Loucy (cell line): ENCODE measurements at regions not wholly inside any gene's neighbourhood (a gene's known extent, or its start where the extent isn't known, plus 50 kb on each side); places are given as distances from the start of the nearest gene placed in this dataset.
"Not testable (repeated sequence)": the region's sequence is repeated elsewhere in the genome, so short reads cannot be mapped to it uniquely, and the experiment has no call there.

Source experiments
- H2AFZ ChIP-seq: fragments of 200-600 bp; sonication (generic); 2 replicates; pipeline ENCODE4 v1.6.0; 2016; ENCODE audit warnings: antibody characterized with exemption, mild to moderate bottlenecking, low read length, moderate library complexity
- H3F3A ChIP-seq: fragments of 200-600 bp; 2 replicates; pipeline ENCODE4 v1.6.0; 2016; ENCODE audit warnings: antibody characterized with exemption, low read depth, mild to moderate bottlenecking
- H3K27me3 ChIP-seq: fragments of 200-600 bp; sonication (generic); 2 replicates; pipeline ENCODE4 v1.6.1; 2014; ENCODE audit warnings: low read length, mild to moderate bottlenecking; ENCODE audit not compliant: insufficient read depth, poor library complexity, severe bottlenecking
- H3K36me3 ChIP-seq: fragments of 200-600 bp; sonication (generic); 2 replicates; pipeline ENCODE4 v1.6.1; 2016; ENCODE audit warnings: low read length; ENCODE audit not compliant: insufficient read depth
- H3K4me1 ChIP-seq: fragments of 200-600 bp; sonication (generic); 2 replicates; pipeline ENCODE4 v1.5.1; 2014; ENCODE audit warnings: low read length, mild to moderate bottlenecking; ENCODE audit not compliant: insufficient read depth, poor library complexity, severe bottlenecking
- H3K4me2 ChIP-seq: fragments of 200-600 bp; sonication (generic); 2 replicates; pipeline ENCODE4 v1.6.0; 2014; ENCODE audit warnings: antibody characterized with exemption, low read length, low read depth, mild to moderate bottlenecking; ENCODE audit not compliant: poor library complexity, severe bottlenecking
- H3K4me3 ChIP-seq: fragments of 200-600 bp; sonication (generic); 2 replicates; pipeline ENCODE4 v1.5.1; 2014; ENCODE audit warnings: low read length, mild to moderate bottlenecking, mixed read lengths; ENCODE audit not compliant: poor library complexity, severe bottlenecking
- H3K79me2 ChIP-seq: fragments of 200-600 bp; sonication (generic); 2 replicates; pipeline ENCODE4 v1.6.1; 2014; ENCODE audit warnings: low read length; ENCODE audit not compliant: insufficient read depth
- H3K9ac ChIP-seq: fragments of 200-600 bp; sonication (generic); 2 replicates; pipeline ENCODE4 v1.6.0; 2014; ENCODE audit warnings: mild to moderate bottlenecking, low read depth, low read length, moderate library complexity; ENCODE audit not compliant: poor library complexity, severe bottlenecking
- H3K9me2 ChIP-seq: fragments of 200-600 bp; sonication (generic); replicated peaks from 2 replicates; pipeline ENCODE4 v1.6.1; 2016; ENCODE audit warnings: low read depth, low read length, mixed read lengths
- H3K9me3 ChIP-seq: fragments of 200-600 bp; sonication (generic); 2 replicates; pipeline ENCODE4 v1.6.1; 2014; ENCODE audit warnings: mild to moderate bottlenecking, antibody characterized with exemption, low read length, low read depth; ENCODE audit not compliant: insufficient read depth
- H4K20me1 ChIP-seq: fragments of 200-600 bp; sonication (generic); 2 replicates; pipeline ENCODE4 v1.6.0; 2014; ENCODE audit warnings: antibody characterized with exemption, low read length, mild to moderate bottlenecking; ENCODE audit not compliant: insufficient read depth, poor library complexity, severe bottlenecking
- EZH2phosphoT487 ChIP-seq: fragments of 200-600 bp; IDR thresholded peaks from 2 replicates; pipeline ENCODE4 v1.6.1; 2018; ENCODE audit warnings: antibody characterized with exemption, mild to moderate bottlenecking, moderate library complexity, borderline replicate concordance
- TF ChIP-seq, protein P1 (sequence below): fragments of 200-600 bp; sonication (generic); conservative IDR thresholded peaks from 2 replicates; pipeline ENCODE4 v1.5.1; 2014; ENCODE audit warnings: mild to moderate bottlenecking, antibody characterized with exemption, low read length

DNA sequence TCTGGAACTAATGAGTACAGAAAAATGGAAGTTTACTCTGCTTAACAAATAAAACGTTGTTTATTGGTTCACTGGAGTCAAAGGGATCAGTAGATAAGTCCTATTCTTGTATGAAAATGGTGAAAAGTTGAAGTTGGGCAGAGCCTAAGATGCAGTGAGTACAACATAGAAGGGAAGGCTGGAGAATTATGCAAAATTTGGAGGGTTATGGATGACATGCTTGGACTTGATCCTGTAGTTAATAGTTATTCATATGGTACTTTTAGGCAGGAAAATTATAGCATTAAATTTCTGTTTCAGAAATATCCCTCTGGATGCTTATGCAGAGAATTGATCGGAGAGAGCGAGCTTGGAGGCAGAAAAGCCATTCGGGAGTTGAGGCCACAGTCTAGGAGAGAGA, 167.6 kb downstream of the KCNS3 start:
- TF ChIP-seq, protein P1, sequence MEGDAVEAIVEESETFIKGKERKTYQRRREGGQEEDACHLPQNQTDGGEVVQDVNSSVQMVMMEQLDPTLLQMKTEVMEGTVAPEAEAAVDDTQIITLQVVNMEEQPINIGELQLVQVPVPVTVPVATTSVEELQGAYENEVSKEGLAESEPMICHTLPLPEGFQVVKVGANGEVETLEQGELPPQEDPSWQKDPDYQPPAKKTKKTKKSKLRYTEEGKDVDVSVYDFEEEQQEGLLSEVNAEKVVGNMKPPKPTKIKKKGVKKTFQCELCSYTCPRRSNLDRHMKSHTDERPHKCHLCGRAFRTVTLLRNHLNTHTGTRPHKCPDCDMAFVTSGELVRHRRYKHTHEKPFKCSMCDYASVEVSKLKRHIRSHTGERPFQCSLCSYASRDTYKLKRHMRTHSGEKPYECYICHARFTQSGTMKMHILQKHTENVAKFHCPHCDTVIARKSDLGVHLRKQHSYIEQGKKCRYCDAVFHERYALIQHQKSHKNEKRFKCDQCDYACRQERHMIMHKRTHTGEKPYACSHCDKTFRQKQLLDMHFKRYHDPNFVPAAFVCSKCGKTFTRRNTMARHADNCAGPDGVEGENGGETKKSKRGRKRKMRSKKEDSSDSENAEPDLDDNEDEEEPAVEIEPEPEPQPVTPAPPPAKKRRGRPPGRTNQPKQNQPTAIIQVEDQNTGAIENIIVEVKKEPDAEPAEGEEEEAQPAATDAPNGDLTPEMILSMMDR: no peak
- TF ChIP-seq EZH2phosphoT487: no peak

GRCh38 chr2:18045230-18045629, 166.8 kb downstream of the KCNS3 start:
- Histone ChIP-seq H2AFZ (no peak overlapping the region), H3K36me3 (no peaks in the 10 kb centered on the region), H3K27me3 (no peaks in the 10 kb centered on the region), H3F3A (no peaks in the 10 kb centered on the region), H4K20me1 (no peaks in the 10 kb centered on the region), H3K9me2 (no peaks in the 10 kb centered on the region), H3K4me1 (no peaks in the 10 kb centered on the region), H3K4me3 (no peak overlapping the region), H3K4me2 (no peak overlapping the region), H3K79me2 (no peaks in the 10 kb centered on the region), H3K9me3 (no peaks in the 10 kb centered on the region), H3K9ac (no peak overlapping the region)
- TF ChIP-seq, protein P1: no peak

More for the DNA sequence above, 167.6 kb downstream of the KCNS3 start:
- H3K36me3 ChIP-seq: no peaks in the 10 kb centered on the region
- no peak overlapping the region for H3K4me2 ChIP-seq
- no peaks in the 10 kb centered on the region for H3K79me2 ChIP-seq
- H2AFZ ChIP-seq: no peak overlapping the region
- H3K4me3 ChIP-seq: no peak overlapping the region
- H3K9me3 ChIP-seq: no peaks in the 10 kb centered on the region
- no peak overlapping the region for H3K9ac ChIP-seq
- no peaks in the 10 kb centered on the region for H4K20me1 ChIP-seq
- no peaks in the 10 kb centered on the region for H3K4me1 ChIP-seq
- no peaks in the 10 kb centered on the region for H3K9me2 ChIP-seq
- no peaks in the 10 kb centered on the region for H3K27me3 ChIP-seq
- no peaks in the 10 kb centered on the region for H3F3A ChIP-seq

GRCh38 chr2:18017381-18017780, 138.9 kb downstream of the KCNS3 start:
- H2AFZ ChIP-seq, H3K4me1 ChIP-seq, H3K4me3 ChIP-seq, H3K9me2 ChIP-seq, H3K4me2 ChIP-seq, H3K9me3 ChIP-seq, H3F3A ChIP-seq, H4K20me1 ChIP-seq, H3K27me3 ChIP-seq, H3K79me2 ChIP-seq, H3K9ac ChIP-seq, H3K36me3 ChIP-seq: not testable (repeated sequence)

DNA sequence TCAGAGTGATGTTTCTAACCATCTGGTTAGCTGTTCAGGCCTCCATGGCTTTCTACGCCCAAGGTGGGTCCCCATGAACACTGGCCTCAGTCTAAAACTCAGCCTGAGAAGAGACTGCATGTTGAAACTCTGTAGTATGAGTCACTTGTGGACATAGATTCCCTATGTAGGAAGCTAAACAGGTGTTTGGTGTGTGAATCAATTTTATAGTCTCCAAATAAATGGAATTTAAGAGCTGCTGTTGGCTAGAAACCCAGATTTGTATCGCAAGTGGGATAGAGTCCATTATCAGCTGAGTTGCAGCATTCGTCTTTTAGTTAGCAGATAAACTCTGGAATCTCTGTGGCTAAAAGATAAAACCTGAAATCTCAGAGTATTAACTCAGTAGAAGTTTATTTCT, 131.4 kb downstream of the KCNS3 start:
- H3K27me3 ChIP-seq: no peaks in the 10 kb centered on the region
- no peaks in the 10 kb centered on the region for H4K20me1 ChIP-seq
- no peaks in the 10 kb centered on the region for H3F3A ChIP-seq
- TF ChIP-seq, protein P1: no peak
- TF ChIP-seq EZH2phosphoT487: no peak
- H3K4me1 ChIP-seq: no peaks in the 10 kb centered on the region
- no peaks in the 10 kb centered on the region for H3K9me3 ChIP-seq
- H3K4me3 ChIP-seq: no peak overlapping the region
- H3K4me2 ChIP-seq: no peak overlapping the region
- H3K36me3 ChIP-seq: no peaks in the 10 kb centered on the region
- no peaks in the 10 kb centered on the region for H3K79me2 ChIP-seq
- no peak overlapping the region for H2AFZ ChIP-seq
- no peaks in the 10 kb centered on the region for H3K9me2 ChIP-seq
- H3K9ac ChIP-seq: no peak overlapping the region
